Stimulated activated CD8-positive, alpha-beta memory T cell treated with anti-CD3 and anti-CD28 coated beads, Interleukin-7, amount 100 ng/mL, for 48 hours (primary cell): ENCODE measurements at regions not wholly inside any gene's neighbourhood (a gene's known extent, or its start where the extent isn't known, plus 50 kb on each side); places are given as distances from the start of the nearest gene placed in this dataset.

ENCODE experiments used
- DNase-seq, 2 donors: peaks; one replicate each; pipeline ENCODE4 v3.0.0-alpha.2; 2020; ENCODE audit warnings: low read depth in 1 of 2; ENCODE audit errors: extremely low read depth in 1 of 2

DNA sequence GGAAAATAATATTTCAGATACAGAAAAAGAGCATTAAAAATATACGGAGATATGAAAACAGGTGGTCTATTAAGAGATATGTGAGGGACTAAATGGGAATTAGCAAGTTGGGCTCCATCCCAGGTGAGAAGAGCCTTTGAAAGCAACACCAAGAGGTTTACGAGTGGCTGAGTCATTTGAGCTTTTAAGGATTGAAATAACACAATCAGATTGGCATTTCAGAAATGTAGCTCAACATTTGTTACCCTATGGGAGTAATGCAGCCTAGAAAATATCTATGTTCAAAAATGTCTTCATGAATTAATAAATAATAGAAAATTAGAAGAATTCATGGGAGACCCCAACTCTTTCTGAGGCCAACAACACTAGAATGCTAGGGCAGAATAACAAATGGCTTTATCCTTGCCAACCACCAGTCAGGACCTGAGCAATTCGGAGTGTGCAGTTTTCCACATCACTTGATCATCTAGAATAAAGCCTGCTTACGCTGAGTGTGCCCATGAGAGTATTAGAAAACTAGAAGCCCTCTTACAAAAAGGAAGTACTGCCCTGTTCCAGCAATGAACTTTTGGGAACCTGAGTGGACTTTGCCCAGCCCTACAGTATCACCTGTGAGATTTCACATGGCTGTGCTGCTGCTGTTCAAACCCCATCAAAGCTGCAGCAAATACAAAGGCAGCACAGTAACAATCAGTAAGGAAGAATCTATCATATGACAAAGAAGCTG is 538.0 kb upstream of the CAMK1G start:
- DNase-seq, result no peak

DNA sequence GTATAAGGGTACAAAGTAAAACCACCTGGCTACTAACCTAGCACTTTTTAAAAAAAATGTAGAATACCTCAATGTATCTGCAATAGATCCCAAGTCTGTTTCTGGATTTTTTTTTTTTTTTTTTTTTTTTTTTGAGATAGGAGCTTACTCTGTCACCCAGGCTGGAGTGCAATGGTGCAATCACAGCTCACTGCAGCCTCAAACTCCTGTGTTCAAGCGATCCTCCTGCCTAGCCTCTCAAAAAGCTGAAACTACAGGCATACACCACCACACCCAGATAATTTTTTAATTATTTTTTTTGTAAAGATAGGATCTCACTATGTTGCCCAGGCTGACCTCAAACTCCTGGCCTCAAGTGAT is 537.5 kb upstream of the CAMK1G start:
- DNase-seq, result no peak

DNA sequence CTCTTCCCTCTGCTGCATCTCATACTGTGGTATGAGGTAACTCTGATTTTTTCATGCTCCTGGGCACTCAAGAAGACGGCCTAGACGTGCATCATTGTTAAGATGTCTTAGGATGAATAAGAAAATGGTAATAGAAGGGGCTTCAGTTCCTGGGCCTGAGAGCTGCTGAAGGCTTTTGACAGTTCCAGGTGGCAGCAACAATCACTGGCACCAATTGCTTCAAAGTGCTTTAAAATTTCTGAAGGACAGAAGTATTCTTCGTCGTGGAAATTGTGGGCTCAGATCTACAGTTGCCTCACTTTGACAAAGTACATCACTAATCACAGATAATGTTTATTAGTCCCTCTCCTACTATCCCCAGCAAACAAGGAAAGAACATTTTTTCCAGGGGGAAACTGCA is 536.6 kb upstream of the CAMK1G start:
- DNase-seq, result no peak

DNA sequence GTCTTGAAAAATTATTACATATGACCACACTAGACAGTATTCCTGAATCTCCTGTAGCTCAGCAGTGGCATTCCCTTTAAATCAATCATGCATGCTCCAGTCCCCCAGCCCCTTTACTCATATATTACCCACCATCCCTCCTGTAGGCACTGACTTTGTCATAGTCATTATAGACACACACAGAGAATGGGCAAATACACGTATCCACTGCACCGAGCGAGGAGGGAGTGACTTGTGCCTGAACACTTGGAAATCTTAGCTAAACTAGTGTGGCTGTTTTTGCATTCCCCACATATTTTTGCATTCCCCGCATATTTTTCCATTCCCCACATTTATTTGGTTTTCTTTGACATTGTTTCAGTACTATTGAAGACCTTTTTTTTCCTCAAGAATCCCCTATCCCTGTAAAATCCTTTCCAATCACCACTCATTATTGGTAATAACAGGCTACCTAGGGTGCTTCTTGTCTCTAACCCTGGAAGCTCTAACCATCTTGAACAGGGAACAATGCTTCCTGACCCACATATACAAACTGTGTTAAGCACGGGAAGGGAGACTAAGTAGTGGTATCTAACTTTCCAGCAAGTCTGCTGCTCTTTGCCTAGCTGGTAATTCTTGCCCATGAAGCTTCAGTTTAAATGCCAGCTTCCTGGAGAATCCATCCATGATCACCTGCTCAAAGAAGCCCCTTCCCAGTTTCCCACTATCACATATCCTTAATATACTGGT is 534.4 kb upstream of the CAMK1G start:
- no peak for DNase-seq

DNA sequence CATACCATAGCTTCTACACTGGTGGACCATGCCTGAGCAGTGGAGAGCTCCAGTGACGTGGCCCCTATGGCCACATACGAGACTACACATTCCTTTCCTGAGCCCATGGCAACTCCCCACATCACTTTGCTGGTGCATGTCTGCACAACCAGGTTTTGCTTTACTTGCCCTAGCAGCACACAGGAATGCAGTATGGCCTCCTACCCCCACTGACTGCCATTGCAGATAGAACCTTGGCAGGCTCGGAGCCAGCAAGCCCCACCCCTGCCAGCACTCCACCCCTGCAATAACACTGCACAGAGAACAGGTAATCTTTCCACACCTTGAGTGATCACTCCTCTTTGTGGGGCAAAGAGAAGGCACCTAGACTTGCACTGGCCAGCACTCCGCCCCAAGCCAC is 531.9 kb upstream of the CAMK1G start:
- DNase-seq, result no peak

DNA sequence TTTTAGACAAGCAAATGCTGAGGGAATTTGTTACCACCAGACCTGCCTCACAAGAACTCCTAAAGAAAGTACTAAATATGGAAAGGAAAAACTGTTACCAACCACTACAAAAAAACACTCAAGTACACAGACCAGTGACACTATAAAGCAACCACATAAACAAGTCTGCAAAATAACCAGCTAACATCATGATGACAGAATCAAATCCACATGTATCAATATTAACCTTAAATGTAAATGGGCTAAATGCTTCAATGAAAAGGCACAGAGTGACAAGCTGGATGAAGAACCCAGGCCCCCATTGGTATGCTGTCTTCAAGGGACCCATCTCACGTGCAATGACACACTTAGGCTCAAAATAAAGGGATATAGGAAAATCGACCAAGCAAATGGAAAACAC is 529.9 kb upstream of the CAMK1G start:
- DNase-seq, result no peak

DNA sequence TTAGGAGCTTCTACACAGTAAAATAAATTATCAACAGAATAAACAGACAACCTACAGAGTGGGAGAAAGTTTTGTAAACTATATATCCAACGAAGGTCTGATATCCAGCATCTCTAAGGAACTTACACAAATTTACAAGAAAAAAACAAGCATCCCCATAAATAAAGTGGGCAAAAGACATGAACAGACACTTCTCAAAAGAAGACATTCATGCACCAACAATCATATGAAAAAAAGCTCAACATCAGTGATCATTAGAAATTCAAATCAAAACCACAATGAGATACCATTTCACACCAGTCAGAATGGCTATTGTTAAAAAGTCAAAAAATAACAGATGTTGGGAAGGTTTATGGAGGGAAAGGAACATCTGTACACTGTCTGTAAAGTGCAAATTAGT is 526.4 kb upstream of the CAMK1G start:
- DNase-seq, result no peak

DNA sequence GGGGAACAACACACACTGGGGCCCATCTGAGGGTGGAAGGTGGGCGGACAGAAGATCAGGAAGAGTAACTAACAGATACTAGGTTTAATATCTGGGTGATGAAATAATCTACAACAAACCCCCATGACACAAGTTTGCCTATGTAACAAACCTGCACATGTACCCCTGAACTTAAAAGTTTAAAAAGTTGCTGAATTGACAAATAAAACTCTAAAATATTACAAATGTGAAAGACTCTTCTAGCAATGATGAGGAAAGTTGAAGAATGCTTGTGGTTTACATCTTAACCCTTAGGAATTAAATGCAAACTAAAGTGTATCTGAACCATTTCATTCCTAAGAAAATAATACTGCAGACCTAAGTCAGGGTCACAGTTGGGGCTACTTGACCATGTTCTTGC is 525.6 kb upstream of the CAMK1G start:
- DNase-seq, result no peak

DNA sequence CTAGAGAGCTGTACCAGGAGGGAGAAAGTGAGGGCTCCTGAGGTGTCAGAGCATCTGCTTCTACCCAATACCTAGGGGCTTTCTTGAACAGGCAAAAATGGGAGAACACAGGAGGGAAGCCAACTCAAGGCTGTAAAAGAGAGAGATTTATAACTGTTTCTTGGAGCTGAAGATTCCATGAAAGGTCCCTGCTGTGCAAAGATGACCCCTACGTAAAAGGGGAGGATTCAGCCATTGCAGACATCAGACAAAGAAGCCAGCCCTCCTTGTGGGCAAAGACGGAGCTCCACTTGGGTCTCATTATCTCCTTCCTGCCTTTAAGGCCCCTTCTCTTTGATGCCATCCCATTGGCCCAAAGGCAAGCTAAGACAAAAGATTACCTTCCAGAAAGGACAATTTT is 524.1 kb upstream of the CAMK1G start:
- no peak for DNase-seq

DNA sequence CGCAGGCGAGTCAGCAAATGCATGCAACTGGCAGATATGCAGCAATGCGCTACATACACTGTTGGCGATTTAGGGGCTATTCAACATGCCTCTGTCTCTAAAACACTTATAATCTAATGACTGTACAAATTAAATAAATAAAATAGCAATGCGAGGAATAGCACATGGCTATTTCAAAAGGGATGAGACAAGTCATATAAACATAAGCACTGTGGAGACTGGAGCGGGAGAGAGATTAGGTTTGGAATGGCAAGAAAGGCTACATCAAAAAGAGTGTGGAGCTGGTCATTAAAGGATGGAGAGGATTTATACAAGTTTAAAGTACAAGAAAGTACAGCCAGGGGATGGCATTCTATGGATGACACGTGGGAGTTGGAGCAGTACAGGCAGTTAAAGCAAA is 523.5 kb upstream of the CAMK1G start:
- no peak for DNase-seq

DNA sequence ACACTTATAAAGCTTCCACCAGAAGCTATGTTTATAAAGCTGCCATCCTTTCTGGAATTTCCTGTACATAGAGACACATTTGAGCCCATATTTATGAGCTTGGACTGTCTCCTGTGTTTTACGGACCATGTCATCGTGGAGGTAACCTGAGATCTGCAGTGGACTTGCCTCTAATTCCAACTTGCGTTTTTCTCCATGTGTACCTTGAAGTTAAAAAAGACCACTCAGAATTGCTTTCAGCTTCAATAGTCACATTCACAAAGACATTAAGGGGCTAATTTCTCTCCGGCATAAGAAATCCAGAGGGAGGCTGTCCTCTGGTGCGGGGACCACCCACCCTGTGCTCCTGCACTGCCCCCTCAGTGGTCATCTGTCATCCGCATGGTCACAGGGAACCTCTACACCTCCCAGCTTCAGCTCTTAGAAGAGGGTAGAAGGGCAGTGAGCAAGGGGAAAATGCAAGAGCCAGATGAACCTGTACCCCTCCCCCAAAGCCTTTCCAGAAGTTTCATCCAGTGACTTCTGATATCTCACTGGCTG is 521.4 kb upstream of the CAMK1G start:
- DNase-seq, result no peak

DNA sequence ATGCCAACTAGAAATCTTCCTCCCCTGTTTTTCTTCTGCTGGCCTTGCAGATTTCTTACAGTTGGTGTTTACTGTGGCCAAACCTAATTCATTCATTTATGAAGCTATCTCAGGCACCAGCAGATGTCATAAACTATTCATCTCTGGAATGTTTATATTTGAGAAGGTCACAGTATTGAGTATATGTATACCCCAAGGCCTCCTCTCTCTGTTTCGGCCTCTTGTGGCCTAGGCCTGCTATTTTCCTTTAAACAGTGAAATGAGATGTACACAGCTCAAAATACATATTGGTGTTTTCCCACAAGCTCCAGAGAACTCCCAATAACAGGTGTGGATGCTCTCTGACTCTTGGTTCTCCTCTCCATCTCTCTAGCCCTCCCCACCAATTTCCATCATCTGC is 520.7 kb upstream of the CAMK1G start:
- DNase-seq, result no peak

DNA sequence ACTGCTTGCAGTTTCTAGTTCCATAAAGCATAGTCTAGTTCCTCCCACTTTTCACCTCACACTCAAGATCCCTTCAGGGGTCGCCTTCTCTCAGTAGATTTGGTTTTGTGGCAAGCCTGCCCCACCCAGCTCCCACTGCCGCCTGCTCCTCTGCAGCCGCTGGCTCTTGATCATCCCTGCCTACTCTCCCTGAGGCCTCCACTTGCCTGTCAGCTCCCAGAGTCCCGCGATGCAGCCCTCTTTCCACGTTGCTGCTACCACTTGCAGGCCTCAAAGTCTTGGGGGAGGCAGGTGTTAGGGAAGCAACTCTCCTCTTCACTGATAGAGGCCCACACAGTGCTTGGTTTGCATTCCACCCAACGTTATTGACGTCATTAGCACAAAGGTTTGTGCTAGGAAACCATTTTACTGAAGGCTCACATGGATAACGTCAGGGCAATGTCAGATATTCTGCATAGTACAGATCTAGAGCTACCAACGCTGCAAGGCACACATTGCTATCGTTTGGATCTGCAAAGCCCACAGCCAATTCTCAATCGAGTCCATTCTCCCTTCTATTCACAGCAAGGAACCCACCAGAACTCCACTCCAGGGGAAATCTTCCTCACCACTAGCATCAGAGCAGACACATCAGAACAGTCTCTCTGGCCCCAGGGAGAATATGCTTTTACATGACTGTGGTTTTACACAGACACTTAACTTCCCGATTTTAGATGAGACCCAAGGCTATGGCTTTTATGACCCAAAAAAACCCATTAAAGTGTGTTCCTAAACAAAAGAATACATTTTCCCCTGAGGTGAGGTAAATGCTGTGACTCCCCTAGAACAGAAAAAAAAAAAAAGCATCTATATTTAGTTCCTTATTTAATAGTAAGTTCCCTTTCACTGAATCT is 519.5 kb upstream of the CAMK1G start:
- no peak for DNase-seq

DNA sequence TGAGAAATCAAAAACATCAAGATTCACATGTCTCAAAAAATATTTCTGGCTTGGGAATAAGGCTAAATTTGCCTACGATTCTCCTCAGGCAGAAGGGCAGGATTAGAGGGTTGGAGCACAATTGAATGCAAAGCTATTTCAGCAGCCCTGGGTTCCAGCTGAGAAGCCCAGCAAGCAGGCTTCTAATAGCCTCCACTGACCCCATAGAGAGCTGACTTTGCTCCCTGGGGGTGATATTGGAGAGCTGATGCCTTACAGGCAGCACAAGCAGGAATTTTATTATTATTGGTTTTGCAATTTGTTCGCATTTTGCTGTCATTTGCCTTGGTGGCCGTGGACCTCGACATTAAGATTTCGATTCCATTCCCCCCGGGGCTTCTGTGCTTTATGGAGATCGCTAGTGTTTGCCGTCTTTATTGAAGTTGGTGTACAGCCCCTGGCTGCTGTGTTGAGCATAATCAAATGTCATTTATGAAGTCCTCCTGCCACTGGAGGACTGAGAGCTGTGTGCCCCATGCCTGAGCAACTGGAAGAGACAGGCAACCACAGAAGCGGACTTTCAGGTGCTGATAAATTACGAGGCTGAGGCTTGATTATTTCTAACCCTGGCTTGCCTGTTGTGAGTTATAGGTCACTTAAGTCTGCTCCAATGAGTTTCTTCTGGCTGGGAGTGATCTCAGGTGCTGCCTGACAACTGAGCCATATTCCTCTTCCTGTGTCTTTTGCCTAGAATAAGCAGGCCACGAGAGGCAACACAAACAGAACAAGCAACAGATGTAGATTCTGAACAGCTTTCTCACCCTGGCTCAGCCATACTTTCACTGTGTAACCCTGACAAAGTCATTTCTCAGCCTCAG is 518.4 kb upstream of the CAMK1G start:
- no peak for DNase-seq

DNA sequence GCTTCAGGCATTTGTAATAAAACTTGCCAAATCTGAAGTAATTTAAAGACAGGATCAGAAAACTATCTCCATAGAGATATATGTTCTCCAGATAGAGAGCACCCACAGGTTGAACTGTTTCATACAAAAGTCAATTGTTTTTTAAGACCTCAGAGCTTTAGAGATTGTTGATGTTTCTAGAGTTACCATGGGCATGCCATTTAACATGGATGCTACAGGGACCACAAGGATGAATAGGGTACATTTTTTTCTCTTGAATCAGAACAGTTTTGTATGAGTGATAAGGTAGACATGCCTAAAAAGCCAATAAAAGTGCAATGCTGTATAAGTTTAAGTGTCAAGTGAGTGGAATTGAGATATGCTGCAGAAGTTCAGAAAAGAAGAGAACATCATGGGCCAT is 511.0 kb upstream of the CAMK1G start:
- DNase-seq, result no peak

DNA sequence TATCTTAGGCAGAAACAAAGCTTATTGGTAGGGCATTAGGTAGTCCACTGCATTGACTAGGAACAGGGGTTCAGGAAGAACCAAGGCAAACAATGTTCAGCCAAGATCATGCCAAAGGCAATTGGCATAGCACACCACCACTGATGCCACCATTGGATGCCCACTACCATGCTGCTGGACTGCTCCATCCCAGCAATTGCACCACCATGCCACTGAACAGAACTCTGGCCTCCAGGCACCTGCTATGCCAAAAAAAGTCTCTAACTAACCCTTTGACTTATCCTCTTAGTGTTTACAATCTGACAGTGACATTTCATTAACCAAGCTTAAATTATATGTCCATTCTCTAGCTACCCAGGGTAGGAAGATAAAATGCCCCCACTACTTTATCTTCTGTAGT is 509.6 kb upstream of the CAMK1G start:
- DNase-seq, result no peak

DNA sequence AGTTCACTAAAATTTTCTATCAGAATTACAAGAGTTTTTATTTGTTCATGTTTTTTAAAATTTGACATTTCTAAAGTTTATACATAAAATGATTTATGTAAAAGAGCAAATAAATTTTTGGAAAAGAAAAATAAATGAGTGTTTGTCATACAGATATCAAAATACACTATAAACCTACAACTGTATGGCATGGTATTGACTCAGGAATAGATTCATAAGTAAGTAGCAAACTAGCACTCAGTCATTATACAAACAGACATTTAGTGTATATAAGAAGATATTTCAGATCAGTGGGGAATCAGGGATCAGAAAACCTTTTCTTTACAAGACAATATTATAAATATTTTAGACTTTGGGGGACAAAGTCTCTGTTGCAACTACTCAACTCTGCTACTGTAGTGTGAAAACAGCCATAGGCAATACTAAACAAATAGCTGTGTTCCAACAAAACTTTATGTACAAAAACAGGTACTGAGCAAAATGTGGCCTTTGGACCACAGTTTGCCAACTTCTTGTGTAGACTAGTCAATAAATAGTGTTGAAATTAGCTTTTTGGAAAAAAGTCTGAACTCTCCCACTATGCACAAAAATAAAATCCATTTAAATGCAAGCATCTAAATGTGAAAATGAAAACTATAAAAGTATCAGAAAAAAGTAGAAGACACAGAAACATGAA is 508.8 kb upstream of the CAMK1G start:
- DNase-seq, result no peak

DNA sequence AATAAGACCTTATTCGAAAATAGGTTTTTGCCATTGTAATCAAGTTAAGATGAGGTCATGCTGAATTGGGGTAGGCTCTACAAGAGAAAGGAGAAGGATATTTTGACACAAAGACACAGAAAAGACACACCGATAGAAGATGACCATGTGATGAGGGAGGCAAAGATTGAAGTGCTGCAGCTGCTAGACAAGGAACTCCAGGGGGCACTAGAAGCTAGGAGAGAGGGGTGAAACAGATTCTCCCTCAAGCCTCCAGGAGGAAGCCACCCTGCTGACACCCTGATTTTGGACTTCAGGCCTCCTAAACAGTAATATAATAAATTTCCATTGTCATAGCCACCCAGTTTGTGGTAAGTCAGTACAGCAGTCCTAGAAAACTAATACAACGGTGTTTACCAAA is 506.8 kb upstream of the CAMK1G start:
- no peak for DNase-seq

DNA sequence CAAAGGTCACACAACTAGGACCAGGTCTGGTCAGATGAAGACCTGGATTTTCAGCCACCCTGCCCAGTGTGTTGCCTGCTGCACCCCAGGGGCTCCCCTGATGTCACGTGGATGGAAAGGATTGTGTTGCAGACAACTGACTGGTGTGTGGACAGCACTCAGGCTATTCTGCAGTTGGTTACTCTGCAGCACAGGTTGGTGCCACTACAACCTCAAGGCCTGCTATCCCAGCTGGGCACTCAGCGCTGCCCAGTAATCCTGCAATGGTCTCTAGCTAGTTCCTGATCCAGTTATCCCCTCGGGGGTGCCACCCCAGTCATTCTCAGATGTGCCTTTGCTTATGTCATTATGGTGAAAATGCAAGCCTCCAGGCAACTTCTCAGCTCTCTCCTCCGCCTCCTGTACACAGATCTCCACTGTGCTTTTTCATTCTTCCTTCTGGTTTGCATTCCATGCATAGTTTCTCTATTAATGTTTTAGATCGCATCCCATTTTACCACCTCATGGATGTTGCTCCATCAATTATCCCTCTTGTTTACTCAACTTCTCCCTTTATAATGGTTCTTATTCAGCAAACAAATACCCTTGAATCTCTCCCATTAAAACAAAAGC is 503.2 kb upstream of the CAMK1G start:
- DNase-seq, result no peak
